ENCODE measurements at regions not wholly inside any gene's neighbourhood (a gene's known extent, or its start where the extent isn't known, plus 50 kb on each side); places are given as distances from the start of the nearest gene placed in this dataset.
"Not testable (repeated sequence)": the region's sequence is repeated elsewhere in the genome, so short reads cannot be mapped to it uniquely, and the experiment has no call there.

- H3K4me1 Mint-ChIP-seq (ENCODE audit: low read depth); H3K27me3 Mint-ChIP-seq; H3K4me3 Mint-ChIP-seq; intact Hi-C loops (cut with micrococcal nuclease); H3K27ac Mint-ChIP-seq; H3K36me3 Mint-ChIP-seq (ENCODE audit: low read depth): not testable (repeated sequence)
- peaks cover 13% of the 10 kb centered on the region for H3K9me3 Mint-ChIP-seq
Measured at GRCh38 chr4:30869387-30869786, 149.2 kb downstream of the PCDH7 start.

- Mint-ChIP-seq H3K4me3 (no peak overlapping the region), H3K27me3 (no peaks in the 10 kb centered on the region)
Measured at GRCh38 chr4:30870513-30870912, 150.3 kb downstream of the PCDH7 start.

GRCh38 chr4:30875658-30876269 lies 155.6 kb downstream of the PCDH7 start:
- Mint-ChIP-seq H3K4me1 (ENCODE audit: low read depth) (no peaks in the 10 kb centered on the region), H3K9me3 (peaks cover 8% of the 10 kb centered on the region), H3K4me3 (no peak overlapping the region), H3K27me3 (no peaks in the 10 kb centered on the region), H3K27ac (no peak overlapping the region), H3K36me3 (ENCODE audit: low read depth) (no peaks in the 10 kb centered on the region)
- intact Hi-C loops (cut with micrococcal nuclease): no loop called here

More at GRCh38 chr4:30870513-30870912, 150.3 kb downstream of the PCDH7 start:
- H3K27ac Mint-ChIP-seq: no peak overlapping the region
- intact Hi-C loops (cut with micrococcal nuclease): no loop called here
- no peaks in the 10 kb centered on the region for H3K4me1 Mint-ChIP-seq (ENCODE audit: low read depth)
- H3K36me3 Mint-ChIP-seq (ENCODE audit: low read depth): no peaks in the 10 kb centered on the region
- H3K9me3 Mint-ChIP-seq: peaks cover 13% of the 10 kb centered on the region

- H3K27ac Mint-ChIP-seq: no peak overlapping the region
- H3K27me3 Mint-ChIP-seq: no peaks in the 10 kb centered on the region
- H3K4me1 Mint-ChIP-seq (ENCODE audit: low read depth): no peaks in the 10 kb centered on the region
- intact Hi-C loops (cut with micrococcal nuclease): no loop called here
- H3K4me3 Mint-ChIP-seq: no peak overlapping the region
- peaks cover 5% of the 10 kb centered on the region for H3K9me3 Mint-ChIP-seq
- H3K36me3 Mint-ChIP-seq (ENCODE audit: low read depth): no peaks in the 10 kb centered on the region
Measured at GRCh38 chr4:30879855-30880598, 159.9 kb downstream of the PCDH7 start.

GRCh38 chr4:30881985-30882384 lies 161.8 kb downstream of the PCDH7 start:
- Mint-ChIP-seq H3K36me3 (ENCODE audit: low read depth) (no peaks in the 10 kb centered on the region), H3K27ac (no peak overlapping the region), H3K4me3 (no peak overlapping the region), H3K27me3 (no peaks in the 10 kb centered on the region), H3K9me3 (peaks cover 5% of the 10 kb centered on the region), H3K4me1 (ENCODE audit: low read depth) (no peaks in the 10 kb centered on the region)
- intact Hi-C loops (cut with micrococcal nuclease): no loop called here

GRCh38 chr4:30882443-30882842 lies 162.3 kb downstream of the PCDH7 start:
- H3K27me3 Mint-ChIP-seq: no peaks in the 10 kb centered on the region
- peaks cover 5% of the 10 kb centered on the region for H3K9me3 Mint-ChIP-seq
- no peaks in the 10 kb centered on the region for H3K4me1 Mint-ChIP-seq (ENCODE audit: low read depth)
- H3K36me3 Mint-ChIP-seq (ENCODE audit: low read depth): no peaks in the 10 kb centered on the region
- H3K4me3 Mint-ChIP-seq: no peak overlapping the region
- intact Hi-C loops (cut with micrococcal nuclease): no loop called here
- H3K27ac Mint-ChIP-seq: no peak overlapping the region

- no peaks in the 10 kb centered on the region for H3K4me1 Mint-ChIP-seq (ENCODE audit: low read depth)
- no peak overlapping the region for H3K4me3 Mint-ChIP-seq
- peaks cover 5% of the 10 kb centered on the region for H3K9me3 Mint-ChIP-seq
- no peaks in the 10 kb centered on the region for H3K27me3 Mint-ChIP-seq
- H3K36me3 Mint-ChIP-seq (ENCODE audit: low read depth): no peaks in the 10 kb centered on the region
- intact Hi-C loops (cut with micrococcal nuclease): no loop called here
- no peak overlapping the region for H3K27ac Mint-ChIP-seq
Measured at GRCh38 chr4:30882995-30883675, 163.0 kb downstream of the PCDH7 start.

GRCh38 chr4:30901461-30902451 lies 181.6 kb downstream of the PCDH7 start:
- no peaks in the 10 kb centered on the region for H3K36me3 Mint-ChIP-seq (ENCODE audit: low read depth)
- no peak overlapping the region for H3K27ac Mint-ChIP-seq
- H3K27me3 Mint-ChIP-seq: no peaks in the 10 kb centered on the region
- intact Hi-C loops (cut with micrococcal nuclease): no loop called here
- no peaks in the 10 kb centered on the region for H3K9me3 Mint-ChIP-seq
- H3K4me3 Mint-ChIP-seq: no peak overlapping the region
- no peaks in the 10 kb centered on the region for H3K4me1 Mint-ChIP-seq (ENCODE audit: low read depth)

- intact Hi-C loops (cut with micrococcal nuclease): no loop called here
- Mint-ChIP-seq H3K4me1 (ENCODE audit: low read depth) (no peaks in the 10 kb centered on the region), H3K27ac (no peak overlapping the region), H3K9me3 (no peaks in the 10 kb centered on the region), H3K27me3 (no peaks in the 10 kb centered on the region), H3K4me3 (no peak overlapping the region), H3K36me3 (ENCODE audit: low read depth) (no peaks in the 10 kb centered on the region)
Measured at GRCh38 chr4:30903502-30904214, 183.5 kb downstream of the PCDH7 start.

GRCh38 chr4:30904215-30904555 lies 184.0 kb downstream of the PCDH7 start:
- intact Hi-C loops (cut with micrococcal nuclease): no loop called here
- Mint-ChIP-seq H3K4me1 (ENCODE audit: low read depth) (no peaks in the 10 kb centered on the region), H3K27me3 (no peaks in the 10 kb centered on the region)

GRCh38 chr4:30904588-30904987 lies 184.4 kb downstream of the PCDH7 start:
- no peaks in the 10 kb centered on the region for H3K36me3 Mint-ChIP-seq (ENCODE audit: low read depth)

More at GRCh38 chr4:30904215-30904555, 184.0 kb downstream of the PCDH7 start:
- Mint-ChIP-seq H3K9me3 (no peaks in the 10 kb centered on the region), H3K36me3 (ENCODE audit: low read depth) (no peaks in the 10 kb centered on the region), H3K27ac (no peak overlapping the region), H3K4me3 (no peak overlapping the region)

GRCh38 chr4:30912098-30912714 lies 192.0 kb downstream of the PCDH7 start:
- Mint-ChIP-seq H3K27me3 (no peaks in the 10 kb centered on the region), H3K4me3 (no peak overlapping the region), H3K4me1 (ENCODE audit: low read depth) (no peaks in the 10 kb centered on the region), H3K9me3 (no peaks in the 10 kb centered on the region), H3K27ac (no peak overlapping the region), H3K36me3 (ENCODE audit: low read depth) (no peaks in the 10 kb centered on the region)
- intact Hi-C loops (cut with micrococcal nuclease): no loop called here

More at GRCh38 chr4:30904588-30904987, 184.4 kb downstream of the PCDH7 start:
- H3K27me3 Mint-ChIP-seq: no peaks in the 10 kb centered on the region
- H3K4me3 Mint-ChIP-seq: no peak overlapping the region
- no peaks in the 10 kb centered on the region for H3K9me3 Mint-ChIP-seq
- H3K27ac Mint-ChIP-seq: no peak overlapping the region
- no peaks in the 10 kb centered on the region for H3K4me1 Mint-ChIP-seq (ENCODE audit: low read depth)
- intact Hi-C loops (cut with micrococcal nuclease): no loop called here
